Astrocyte of the spinal cord (primary cell): ENCODE measurements at regions not wholly inside any gene's neighbourhood (a gene's known extent, or its start where the extent isn't known, plus 50 kb on each side); places are given as distances from the start of the nearest gene placed in this dataset.

Source experiments
- DNase-seq: peaks from one replicate; pipeline ENCODE4 v3.0.0; 2011; ENCODE audit warnings: low read depth, low spot score
- H3K4me3 ChIP-seq: 2 replicates; pipeline ENCODE4 v1.5.1; 2011; ENCODE audit warnings: low read depth, mild to moderate bottlenecking, low read length, moderate library complexity
- in situ Hi-C: cut with HindIII; loops from 2 replicates; pipeline ENCODE4 v1.10.0; 2017; ENCODE audit warnings: low sequenced_read_pairs
- TF ChIP-seq, protein P1 (sequence below): IDR thresholded peaks from 2 replicates; pipeline ENCODE4 v1.5.1; 2012; ENCODE audit warnings: low read depth, mild to moderate bottlenecking, low read length, inconsistent platforms

DNA sequence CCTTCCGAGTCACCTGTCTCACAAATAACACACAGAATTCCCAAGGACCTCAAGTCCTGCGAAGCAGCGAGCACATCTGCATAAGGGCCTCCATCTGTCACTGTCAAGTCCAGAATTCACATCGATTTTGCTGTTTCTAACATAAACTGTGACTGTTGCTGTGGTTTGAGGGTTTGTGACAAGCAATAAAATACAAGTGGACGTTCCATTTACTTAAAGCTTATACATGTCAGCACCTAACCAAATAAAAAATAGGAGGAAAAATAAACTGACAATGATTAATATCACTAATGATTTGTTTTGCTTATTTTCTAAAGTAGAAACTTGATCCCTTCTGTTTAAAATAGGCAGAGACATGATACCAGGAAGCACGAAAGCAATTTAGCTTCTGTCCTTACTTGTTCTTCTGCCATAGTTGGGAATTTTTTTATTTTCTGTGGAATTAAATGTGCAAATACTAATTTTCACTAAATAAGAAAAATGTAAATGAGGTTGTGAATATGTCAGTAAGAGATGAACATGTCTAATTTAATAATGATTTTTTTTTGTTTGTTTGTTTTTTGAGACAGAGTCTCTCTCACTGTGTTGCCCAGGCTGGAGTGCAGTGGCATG, 279.1 kb downstream of the FGF9 start:
- DNase-seq: no peak
- TF ChIP-seq, protein P1, sequence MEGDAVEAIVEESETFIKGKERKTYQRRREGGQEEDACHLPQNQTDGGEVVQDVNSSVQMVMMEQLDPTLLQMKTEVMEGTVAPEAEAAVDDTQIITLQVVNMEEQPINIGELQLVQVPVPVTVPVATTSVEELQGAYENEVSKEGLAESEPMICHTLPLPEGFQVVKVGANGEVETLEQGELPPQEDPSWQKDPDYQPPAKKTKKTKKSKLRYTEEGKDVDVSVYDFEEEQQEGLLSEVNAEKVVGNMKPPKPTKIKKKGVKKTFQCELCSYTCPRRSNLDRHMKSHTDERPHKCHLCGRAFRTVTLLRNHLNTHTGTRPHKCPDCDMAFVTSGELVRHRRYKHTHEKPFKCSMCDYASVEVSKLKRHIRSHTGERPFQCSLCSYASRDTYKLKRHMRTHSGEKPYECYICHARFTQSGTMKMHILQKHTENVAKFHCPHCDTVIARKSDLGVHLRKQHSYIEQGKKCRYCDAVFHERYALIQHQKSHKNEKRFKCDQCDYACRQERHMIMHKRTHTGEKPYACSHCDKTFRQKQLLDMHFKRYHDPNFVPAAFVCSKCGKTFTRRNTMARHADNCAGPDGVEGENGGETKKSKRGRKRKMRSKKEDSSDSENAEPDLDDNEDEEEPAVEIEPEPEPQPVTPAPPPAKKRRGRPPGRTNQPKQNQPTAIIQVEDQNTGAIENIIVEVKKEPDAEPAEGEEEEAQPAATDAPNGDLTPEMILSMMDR: no peak
- no peak overlapping the region for H3K4me3 ChIP-seq
- in situ Hi-C loops: no loop called here

DNA sequence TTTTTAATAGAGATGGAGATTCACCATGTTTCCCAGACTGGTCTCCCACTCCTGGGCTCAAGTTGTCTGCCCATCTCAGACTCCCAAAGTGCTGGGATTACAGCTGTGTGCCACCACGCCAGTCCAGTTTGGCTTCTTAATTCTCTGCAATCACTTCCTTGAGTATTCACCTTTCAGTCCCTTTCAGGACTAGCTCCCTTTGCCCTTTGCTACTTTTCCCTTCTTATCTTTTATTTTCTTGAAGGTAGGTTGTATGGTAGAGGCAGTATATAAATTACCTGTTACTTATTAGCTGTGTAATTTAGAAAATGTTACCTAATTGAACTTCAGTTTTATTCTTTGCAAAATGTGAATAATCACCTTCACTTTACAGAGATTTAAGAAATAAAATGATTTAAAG, 285.8 kb downstream of the FGF9 start:
- TF ChIP-seq, protein P1: no peak
- in situ Hi-C loops: no loop called here

DNA sequence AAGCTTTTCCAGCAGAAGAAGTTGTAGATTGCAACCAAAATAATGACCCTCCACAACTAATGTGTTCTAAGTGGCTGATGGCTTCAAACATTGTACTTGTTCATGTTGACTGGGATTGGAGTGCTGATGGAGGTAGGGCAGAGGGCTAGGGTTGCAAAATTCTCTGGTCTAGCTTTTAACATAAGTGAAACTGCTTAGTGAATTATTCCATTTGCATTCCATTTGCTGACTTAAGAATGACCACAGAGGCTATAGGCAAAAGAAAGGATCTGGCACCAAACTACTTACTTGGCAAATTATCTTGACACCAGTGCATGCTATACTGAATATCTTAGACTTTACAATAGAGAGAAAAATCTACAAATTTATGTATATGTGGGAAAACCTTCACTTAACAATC, 287.0 kb downstream of the FGF9 start:
- in situ Hi-C loops: no loop called here
- no peak overlapping the region for H3K4me3 ChIP-seq
- no peak for DNase-seq
- TF ChIP-seq, protein P1: no peak

More for the DNA sequence above, 285.8 kb downstream of the FGF9 start:
- H3K4me3 ChIP-seq: no peak overlapping the region
- no peak for DNase-seq

DNA sequence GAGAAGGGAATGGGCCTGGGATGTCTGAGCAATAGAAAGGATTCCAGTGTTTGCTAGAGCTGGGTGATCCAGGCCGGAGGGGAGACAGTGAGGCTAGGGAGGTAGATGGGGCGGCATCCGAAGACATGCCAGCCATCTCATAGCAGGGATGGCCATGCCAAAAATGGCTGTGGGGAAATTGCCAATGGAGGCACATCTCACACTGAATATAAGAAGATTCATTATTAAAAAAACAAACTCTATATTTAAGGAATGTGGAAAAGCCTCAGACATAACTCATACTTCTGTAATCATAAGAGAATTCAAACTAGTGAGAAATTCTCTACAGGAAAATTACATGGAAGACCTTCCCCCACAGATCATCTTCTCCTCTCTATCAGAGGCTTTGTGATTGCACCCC, 289.2 kb downstream of the FGF9 start:
- DNase-seq: no peak
- TF ChIP-seq, protein P1: no peak
- in situ Hi-C loops: no loop called here
- H3K4me3 ChIP-seq: no peak overlapping the region

DNA sequence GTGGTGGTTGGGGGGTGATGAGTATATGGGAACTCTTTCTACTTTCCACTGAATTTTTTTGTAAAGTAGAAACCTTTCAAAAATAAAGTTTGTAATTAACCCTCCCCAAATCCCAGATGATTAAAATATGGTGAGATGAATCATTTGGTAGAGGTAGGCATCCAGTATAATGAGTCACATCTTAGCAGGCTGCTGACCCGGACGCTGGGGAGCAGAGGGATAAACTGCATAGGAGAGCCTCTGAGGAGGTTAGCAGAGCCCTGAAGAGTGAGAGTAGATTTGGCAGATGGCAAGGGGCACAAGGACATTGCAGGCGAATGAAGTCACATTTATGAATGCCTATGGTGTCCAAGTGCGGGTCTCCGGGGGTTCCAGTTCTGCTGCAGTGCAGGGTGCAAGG, 293.8 kb downstream of the FGF9 start:
- TF ChIP-seq, protein P1: no peak
- no peak for DNase-seq
- no peak overlapping the region for H3K4me3 ChIP-seq
- in situ Hi-C loops: no loop called here

DNA sequence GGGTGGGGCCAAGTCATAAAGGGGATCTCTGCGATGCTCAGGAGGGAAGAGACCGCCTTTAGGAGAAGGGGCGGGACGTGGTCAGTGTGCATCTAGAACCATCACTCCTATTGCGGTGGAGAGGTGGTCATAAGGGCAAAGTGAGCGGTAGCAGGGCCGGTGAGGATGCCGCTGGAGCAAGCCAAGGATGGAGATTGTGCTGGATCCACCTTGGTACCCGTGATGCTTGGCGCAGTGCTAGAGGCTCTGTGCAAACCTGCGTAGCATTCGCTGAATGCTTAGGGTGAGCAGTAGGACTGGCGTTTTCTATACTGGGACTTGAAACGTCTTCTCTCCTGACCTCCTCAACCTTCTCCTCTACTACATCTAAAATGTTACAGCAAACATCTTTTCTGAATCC, 294.2 kb downstream of the FGF9 start:
- no peak overlapping the region for H3K4me3 ChIP-seq
- in situ Hi-C loops: no loop called here
- TF ChIP-seq, protein P1: no peak
- DNase-seq: no peak
